CD4-positive, alpha-beta T cell (primary cell): ENCODE measurements at regions not wholly inside any gene's neighbourhood (a gene's known extent, or its start where the extent isn't known, plus 50 kb on each side); places are given as distances from the start of the nearest gene placed in this dataset.

ENCODE experiments used
- ATAC-seq: fragments of 200-7000 bp; cut with Tn5 transposase; one replicate; pipeline ENCODE4 v1.10.0; 2022; ENCODE audit warnings: mild to moderate bottlenecking; ENCODE audit not compliant: poor library complexity
- CTCF ChIA-PET: fragments of 350-600 bp; sonication (Branson Sonifier 250); formaldehyde crosslinking; loops from one replicate; lab custom pipeline; 2021; ENCODE audit warnings: antibody characterized with exemption, inconsistent platforms; lab: Charles Lee
- POLR2A ChIA-PET: fragments of 350-600 bp; sonication (Branson Sonifier 250); formaldehyde crosslinking; loops from one replicate; lab custom pipeline; 2021; ENCODE audit warnings: antibody characterized with exemption, inconsistent platforms; lab: Charles Lee
- DNase-seq, 14 experiments: peaks; one replicate each; pipeline ENCODE4 v3.0.0-alpha.2; 2013 to 2020; ENCODE audit warnings: mixed read lengths in 2 of 14
- H3K27ac ChIP-seq, 2 donors: one replicate each; pipeline versions ENCODE4 v1.5.1 to v1.7.0; 2013; ENCODE audit warnings: low read length in 2 of 2, low read depth in 1 of 2, mild to moderate bottlenecking in 1 of 2
- H3K27me3 ChIP-seq, 2 experiments: 1 replicate in 1 of 2; 2 replicates in 1 of 2; pipeline versions ENCODE4 v1.6.1 to v1.7.0; 2013; ENCODE audit warnings: low read length in 2 of 2, control low read depth in 1 of 2, mild to moderate bottlenecking in 1 of 2, moderate library complexity in 1 of 2; ENCODE audit not compliant: insufficient read depth in 2 of 2, control insufficient read depth in 1 of 2
- H3K36me3 ChIP-seq: one replicate; pipeline ENCODE4 v1.6.1; 2013; ENCODE audit warnings: low read length, control low read depth; ENCODE audit not compliant: insufficient read depth
- H3K4me1 ChIP-seq: one replicate; pipeline ENCODE4 v1.6.1; 2013; ENCODE audit warnings: low read length, control low read depth; ENCODE audit not compliant: insufficient read depth
- H3K4me3 ChIP-seq: one replicate; pipeline ENCODE4 v1.5.1; 2013; ENCODE audit warnings: mild to moderate bottlenecking, low read length, moderate library complexity
- H3K9me3 ChIP-seq, 2 experiments: 1 replicate in 1 of 2; 2 replicates in 1 of 2; pipeline versions ENCODE4 v1.6.1 to v1.7.0; 2013; ENCODE audit warnings: low read length in 2 of 2, mild to moderate bottlenecking in 2 of 2, control low read depth in 1 of 2, moderate library complexity in 1 of 2; ENCODE audit not compliant: control insufficient read depth in 1 of 2, insufficient read depth in 1 of 2
- H3K27ac Mint-ChIP-seq: one replicate; pipeline ENCODE4 v1.8.0; 2020; ENCODE audit warnings: mixed read lengths
- H3K27me3 Mint-ChIP-seq: one replicate; pipeline ENCODE4 v1.8.0; 2021; ENCODE audit warnings: mixed read lengths
- H3K36me3 Mint-ChIP-seq: one replicate; pipeline ENCODE4 v1.8.0; 2021; ENCODE audit warnings: low read depth, mixed read lengths
- H3K4me1 Mint-ChIP-seq: one replicate; pipeline ENCODE4 v1.8.0; 2021; ENCODE audit warnings: low read depth, mixed read lengths
- H3K4me3 Mint-ChIP-seq: one replicate; pipeline ENCODE4 v1.8.0; 2020; ENCODE audit warnings: mild to moderate bottlenecking, mixed read lengths
- H3K9me3 Mint-ChIP-seq: one replicate; pipeline ENCODE4 v1.8.0; 2020; ENCODE audit warnings: mixed read lengths
- intact Hi-C, 2 experiments: fragments of 100-400 bp; cut with DNase I in 1 of 2; cut with micrococcal nuclease in 1 of 2; formaldehyde crosslinking; loops; one replicate each; pipeline versions ENCODE4 v1.15.1 to v1.9.0; 2023 to 2025; cut with DNase I, micrococcal nuclease
- TF ChIP-seq, protein P1 (sequence below): fragments of 200-600 bp; IDR thresholded peaks from one replicate; pipeline ENCODE4 v1.8.0; 2022; ENCODE audit warnings: antibody characterized with exemption, mild to moderate bottlenecking

DNA sequence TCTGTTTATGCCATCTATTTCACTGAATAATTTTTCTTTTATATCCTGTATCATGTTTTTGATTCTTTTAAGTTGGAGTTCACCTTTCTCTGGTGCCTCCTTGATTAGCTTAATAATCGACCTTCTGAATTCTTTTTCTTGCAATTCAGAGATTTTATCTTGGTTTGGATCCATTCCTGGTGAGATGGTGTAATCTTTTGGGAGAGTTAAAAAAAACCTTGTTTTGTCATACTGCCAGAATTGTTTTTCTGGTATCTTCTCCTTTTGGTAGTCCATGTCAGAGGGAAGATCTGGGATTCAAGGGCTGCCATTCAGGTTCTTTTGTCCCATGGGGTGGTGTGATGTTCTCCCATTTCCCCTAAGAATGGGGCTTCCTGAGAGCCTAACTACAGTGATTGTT, 800.8 kb upstream of the TYRP1 start:
- no peak for DNase-seq
- Mint-ChIP-seq H3K4me3 (no peak overlapping the region), H3K27ac (no peak overlapping the region), H3K27me3 (no peaks in the 10 kb centered on the region), H3K9me3 (peaks cover 32% of the 10 kb centered on the region), H3K36me3 (no peaks in the 10 kb centered on the region), H3K4me1 (no peaks in the 10 kb centered on the region)
- Histone ChIP-seq H3K4me3 (no peak overlapping the region), H3K9me3 (peaks cover 11 to 16% of the 10 kb centered on the region in 2 experiments), H3K4me1 (no peaks in the 10 kb centered on the region), H3K36me3 (no peaks in the 10 kb centered on the region), H3K27ac (no peak overlapping the region), H3K27me3 (no peaks in the 10 kb centered on the region)
- CTCF ChIA-PET, result interaction anchor here (0.6 kb wide), 1 partner anchor 14 kb away, joined by 4 read pairs; no protein-coding TSS in a partner anchor
- ATAC-seq, result no peak
- TF ChIP-seq, protein P1, sequence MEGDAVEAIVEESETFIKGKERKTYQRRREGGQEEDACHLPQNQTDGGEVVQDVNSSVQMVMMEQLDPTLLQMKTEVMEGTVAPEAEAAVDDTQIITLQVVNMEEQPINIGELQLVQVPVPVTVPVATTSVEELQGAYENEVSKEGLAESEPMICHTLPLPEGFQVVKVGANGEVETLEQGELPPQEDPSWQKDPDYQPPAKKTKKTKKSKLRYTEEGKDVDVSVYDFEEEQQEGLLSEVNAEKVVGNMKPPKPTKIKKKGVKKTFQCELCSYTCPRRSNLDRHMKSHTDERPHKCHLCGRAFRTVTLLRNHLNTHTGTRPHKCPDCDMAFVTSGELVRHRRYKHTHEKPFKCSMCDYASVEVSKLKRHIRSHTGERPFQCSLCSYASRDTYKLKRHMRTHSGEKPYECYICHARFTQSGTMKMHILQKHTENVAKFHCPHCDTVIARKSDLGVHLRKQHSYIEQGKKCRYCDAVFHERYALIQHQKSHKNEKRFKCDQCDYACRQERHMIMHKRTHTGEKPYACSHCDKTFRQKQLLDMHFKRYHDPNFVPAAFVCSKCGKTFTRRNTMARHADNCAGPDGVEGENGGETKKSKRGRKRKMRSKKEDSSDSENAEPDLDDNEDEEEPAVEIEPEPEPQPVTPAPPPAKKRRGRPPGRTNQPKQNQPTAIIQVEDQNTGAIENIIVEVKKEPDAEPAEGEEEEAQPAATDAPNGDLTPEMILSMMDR, result no peak
- POLR2A ChIA-PET, result no interaction called here
- intact Hi-C loops, result no loop called here

DNA sequence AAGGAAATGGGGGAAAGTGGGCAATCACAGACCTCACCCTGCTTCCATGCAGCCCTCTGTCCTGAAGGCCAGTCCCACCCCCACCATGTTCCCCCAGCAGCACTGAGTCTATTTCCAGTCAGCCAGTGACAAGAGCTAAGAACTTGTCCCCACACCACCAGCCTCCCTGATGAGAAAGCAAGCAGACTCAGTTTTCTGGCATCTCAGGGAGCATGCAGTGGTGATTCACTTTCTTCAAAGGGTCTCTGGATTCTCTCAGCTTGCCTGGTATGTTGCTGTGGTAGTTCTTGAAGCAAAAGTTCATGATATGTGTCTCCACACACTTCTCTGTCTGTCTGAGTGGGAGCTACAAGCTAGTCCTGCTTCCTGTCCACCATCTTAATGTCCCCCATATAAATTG, 799.9 kb upstream of the TYRP1 start:
- H3K9me3 ChIP-seq, result peaks cover 11 to 16% of the 10 kb centered on the region in 2 experiments
- DNase-seq (no peak), ATAC-seq (no peak)
- ChIA-PET CTCF (no interaction called here), POLR2A (no interaction called here)
- Mint-ChIP-seq H3K4me3 (no peak overlapping the region), H3K27ac (no peak overlapping the region), H3K36me3 (no peaks in the 10 kb centered on the region), H3K27me3 (no peaks in the 10 kb centered on the region), H3K4me1 (no peaks in the 10 kb centered on the region), H3K9me3 (peaks cover 28% of the 10 kb centered on the region)
- no peaks in the 10 kb centered on the region for H3K4me1 ChIP-seq
- intact Hi-C loops, result no loop called here
- H3K27ac ChIP-seq, result no peak overlapping the region
- H3K4me3 ChIP-seq, result no peak overlapping the region
- H3K27me3 ChIP-seq, result no peaks in the 10 kb centered on the region
- TF ChIP-seq, protein P1, result no peak
- H3K36me3 ChIP-seq, result no peaks in the 10 kb centered on the region

DNA sequence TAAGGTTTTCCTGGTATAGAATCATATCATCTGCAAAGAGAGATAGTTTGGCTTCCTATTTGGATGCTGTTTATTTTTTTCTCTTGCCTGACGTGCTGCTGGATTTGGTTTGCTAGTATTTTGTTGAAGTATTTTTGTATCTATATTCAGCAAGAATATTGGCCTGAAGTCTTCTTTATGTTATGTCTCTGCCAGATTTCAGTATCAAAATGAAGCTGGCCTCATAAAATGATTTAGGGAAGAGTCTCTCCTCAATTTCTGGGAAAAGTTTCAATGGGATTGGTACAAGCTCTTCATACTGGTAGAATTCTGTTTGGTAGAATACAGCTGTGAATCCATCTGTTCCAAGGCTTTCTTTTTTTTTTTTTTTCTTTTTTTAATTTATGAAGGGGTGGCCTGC, 799.0 kb upstream of the TYRP1 start:
- peaks cover 11 to 16% of the 10 kb centered on the region in 2 experiments for H3K9me3 ChIP-seq
- Mint-ChIP-seq H3K27me3 (no peaks in the 10 kb centered on the region), H3K9me3 (peaks cover 24% of the 10 kb centered on the region), H3K27ac (no peak overlapping the region), H3K4me3 (no peak overlapping the region), H3K36me3 (no peaks in the 10 kb centered on the region), H3K4me1 (no peaks in the 10 kb centered on the region)
- intact Hi-C loops, result no loop called here
- ChIA-PET CTCF (no interaction called here), POLR2A (no interaction called here)
- ATAC-seq, result no peak
- DNase-seq, result no peak
- H3K4me1 ChIP-seq, result no peaks in the 10 kb centered on the region
- H3K4me3 ChIP-seq, result no peak overlapping the region
- no peaks in the 10 kb centered on the region for H3K27me3 ChIP-seq
- TF ChIP-seq, protein P1, result no peak
- no peaks in the 10 kb centered on the region for H3K36me3 ChIP-seq
- no peak overlapping the region for H3K27ac ChIP-seq
